ENCODE measurements at regions not wholly inside any gene's neighbourhood (a gene's known extent, or its start where the extent isn't known, plus 50 kb on each side); places are given as distances from the start of the nearest gene placed in this dataset.

GRCh38 chr2:18986046-18986445 is 372.4 kb downstream of the OSR1 start:
- H3K27ac ChIP-seq (ENCODE audit: insufficient read depth, low read length): no peak overlapping the region
- intact Hi-C loops (cut with micrococcal nuclease) (loop anchor here (5.0 to 10.0 kb wide), 3 partner anchors 156 to 461 kb away; partner anchors contain the start of gene OSR1), dilution Hi-C loops (cut with HindIII; ENCODE audit: low sequenced_read_pairs, unreplicated experiment) (no loop called here), in situ Hi-C loops (cut with MboI; ENCODE audit: low sequenced_read_pairs) (no loop called here)
- DNase-seq: no peak
- no peak overlapping the region for H3K23ac ChIP-seq (ENCODE audit: low read depth, low read length)
- no peaks in the 10 kb centered on the region for H3K79me1 ChIP-seq (ENCODE audit: low read depth in 1 of 2, low read length in 2 of 2)
- ChIA-PET CTCF (interaction anchor here (0.9 kb wide), 1 partner anchor 233 kb away, joined by 4 read pairs; no protein-coding TSS in a partner anchor), POLR2A (ENCODE audit: unreplicated experiment) (no interaction called here)
- H2BK15ac ChIP-seq (ENCODE audit: low read depth, low read length): no peak overlapping the region
- H4K20me1 ChIP-seq (ENCODE audit: insufficient read depth, low read length): no peaks in the 10 kb centered on the region
- no peak overlapping the region for H3K4me2 ChIP-seq (ENCODE audit: low read depth, low read length)
- no peak overlapping the region for H4K5ac ChIP-seq (ENCODE audit: low read depth, low read length)
- no peaks in the 10 kb centered on the region for H3K9me3 ChIP-seq (ENCODE audit: control insufficient read depth, insufficient read depth, low read length)
- no peak overlapping the region for H2BK20ac ChIP-seq (ENCODE audit: low read depth, low read length)
- H2BK5ac ChIP-seq (ENCODE audit: low read depth, low read length, poor library complexity, severe bottlenecking): no peak overlapping the region
- no peak overlapping the region for H3K4me3 ChIP-seq (ENCODE audit: insufficient read depth, low read depth, low read length)
- H2AK9ac ChIP-seq (replicated peaks; ENCODE audit: low read depth, low read length, poor library complexity): no peak overlapping the region
- BruUV-seq (replicated peaks): no TSS peak
- H3K14ac ChIP-seq (replicated peaks; ENCODE audit: low read depth, low read length): no peak overlapping the region
- no peak overlapping the region for H2BK120ac ChIP-seq (ENCODE audit: low read depth, low read length)
- H2AFZ ChIP-seq (replicated peaks; ENCODE audit: low read length, poor library complexity): no peak overlapping the region
- no peak overlapping the region for H4K91ac ChIP-seq (ENCODE audit: insufficient read depth, low read depth, low read length)
- H3K9me1 ChIP-seq (ENCODE audit: insufficient read depth, low read length): no peaks in the 10 kb centered on the region
- H3K36me3 ChIP-seq (ENCODE audit: control insufficient read depth, insufficient read depth, low read length): no peaks in the 10 kb centered on the region
- no peaks in the 10 kb centered on the region for H3K27me3 ChIP-seq (ENCODE audit: control insufficient read depth, insufficient read depth, low read length)
- ATAC-seq (ENCODE audit: low read depth): no peak
- H3K56ac ChIP-seq (ENCODE audit: extremely low read depth, insufficient read depth, low read length): no peak overlapping the region
- no peak overlapping the region for H3K18ac ChIP-seq (ENCODE audit: low read depth, low read length)
- H2AK5ac ChIP-seq (ENCODE audit: low read depth, low read length): no peak overlapping the region
- no peak overlapping the region for H4K8ac ChIP-seq (ENCODE audit: low read depth in 2 of 2, low read length in 2 of 2)
- no peak overlapping the region for H3K4ac ChIP-seq (ENCODE audit: low read depth, low read length)
- H3K4me1 ChIP-seq (ENCODE audit: control insufficient read depth, insufficient read depth, low read length): peaks cover 7% of the 10 kb centered on the region; the same call in 1 of the 2 replicates
- no peak overlapping the region for H3K9ac ChIP-seq (ENCODE audit: low read depth, low read length)
- TF ChIP-seq FOS (IDR thresholded peaks at IDR 0.05; ENCODE audit: low read depth, low read length) (no peak), POLR2A (IDR thresholded peaks at IDR 0.05; ENCODE audit: low read depth, low read length) (no peak), RFX5 (IDR thresholded peaks at IDR 0.05; ENCODE audit: low read depth, low read length) (no peak), SMC3 (IDR thresholded peaks at IDR 0.05; ENCODE audit: low read depth, low read length) (no peak), BHLHE40 (IDR thresholded peaks at IDR 0.05; ENCODE audit: low read depth, low read length) (no peak), MAFK (IDR thresholded peaks at IDR 0.05; ENCODE audit: low read depth, low read length) (no peak), RAD21 (IDR thresholded peaks at IDR 0.05; ENCODE audit: low read length) (no peak)
- TF ChIP-seq, protein P1, sequence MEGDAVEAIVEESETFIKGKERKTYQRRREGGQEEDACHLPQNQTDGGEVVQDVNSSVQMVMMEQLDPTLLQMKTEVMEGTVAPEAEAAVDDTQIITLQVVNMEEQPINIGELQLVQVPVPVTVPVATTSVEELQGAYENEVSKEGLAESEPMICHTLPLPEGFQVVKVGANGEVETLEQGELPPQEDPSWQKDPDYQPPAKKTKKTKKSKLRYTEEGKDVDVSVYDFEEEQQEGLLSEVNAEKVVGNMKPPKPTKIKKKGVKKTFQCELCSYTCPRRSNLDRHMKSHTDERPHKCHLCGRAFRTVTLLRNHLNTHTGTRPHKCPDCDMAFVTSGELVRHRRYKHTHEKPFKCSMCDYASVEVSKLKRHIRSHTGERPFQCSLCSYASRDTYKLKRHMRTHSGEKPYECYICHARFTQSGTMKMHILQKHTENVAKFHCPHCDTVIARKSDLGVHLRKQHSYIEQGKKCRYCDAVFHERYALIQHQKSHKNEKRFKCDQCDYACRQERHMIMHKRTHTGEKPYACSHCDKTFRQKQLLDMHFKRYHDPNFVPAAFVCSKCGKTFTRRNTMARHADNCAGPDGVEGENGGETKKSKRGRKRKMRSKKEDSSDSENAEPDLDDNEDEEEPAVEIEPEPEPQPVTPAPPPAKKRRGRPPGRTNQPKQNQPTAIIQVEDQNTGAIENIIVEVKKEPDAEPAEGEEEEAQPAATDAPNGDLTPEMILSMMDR (conservative IDR thresholded peaks at IDR 0.05; ENCODE audit: low read depth, low read length): no peak
- TF ChIP-seq, protein P2, sequence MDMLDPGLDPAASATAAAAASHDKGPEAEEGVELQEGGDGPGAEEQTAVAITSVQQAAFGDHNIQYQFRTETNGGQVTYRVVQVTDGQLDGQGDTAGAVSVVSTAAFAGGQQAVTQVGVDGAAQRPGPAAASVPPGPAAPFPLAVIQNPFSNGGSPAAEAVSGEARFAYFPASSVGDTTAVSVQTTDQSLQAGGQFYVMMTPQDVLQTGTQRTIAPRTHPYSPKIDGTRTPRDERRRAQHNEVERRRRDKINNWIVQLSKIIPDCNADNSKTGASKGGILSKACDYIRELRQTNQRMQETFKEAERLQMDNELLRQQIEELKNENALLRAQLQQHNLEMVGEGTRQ (IDR thresholded peaks at IDR 0.05; ENCODE audit: low read depth, low read length): no peak

All from IMR-90 (cell line).